ENCODE measurements at regions not wholly inside any gene's neighbourhood (a gene's known extent, or its start where the extent isn't known, plus 50 kb on each side); places are given as distances from the start of the nearest gene placed in this dataset.

DNA sequence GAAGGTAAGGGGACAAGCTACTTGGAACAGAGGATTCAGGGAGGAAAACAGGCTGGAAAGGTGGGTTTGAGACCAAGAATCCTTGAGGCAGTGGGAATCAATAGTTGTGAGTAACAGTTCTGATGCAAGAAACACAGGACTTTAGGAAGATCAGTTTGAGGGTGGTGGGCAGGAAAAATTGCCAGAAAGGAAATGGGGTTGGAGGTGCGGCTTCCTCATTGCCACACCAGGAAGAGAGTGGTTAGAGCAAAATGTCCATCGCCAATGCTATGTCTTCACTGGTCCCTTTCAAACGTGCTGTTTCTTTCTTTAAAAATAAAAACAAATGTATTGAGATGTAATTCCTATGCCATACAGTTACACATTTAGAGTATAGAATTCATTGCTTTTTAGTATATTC, 57.1 kb upstream of the NOCT start:
- Histone ChIP-seq H2AFZ (ENCODE audit: low read length) (peak overlapping the region; percentile 75), H3K9ac (ENCODE audit: low read depth, low read length, poor library complexity, severe bottlenecking) (no peak overlapping the region), H4K20me1 (ENCODE audit: insufficient read depth, low read length, poor library complexity, severe bottlenecking) (no peaks in the 10 kb centered on the region), H3K36me3 (ENCODE audit: insufficient read depth, low read length) (no peaks in the 10 kb centered on the region), H3K9me3 (ENCODE audit: insufficient read depth, low read depth, low read length) (no peaks in the 10 kb centered on the region), H3K4me2 (ENCODE audit: low read depth, low read length, poor library complexity, severe bottlenecking) (peak overlapping the region; percentile 34), H3K9me2 (replicated peaks; ENCODE audit: low read depth, low read length) (no peaks in the 10 kb centered on the region), H3K79me2 (ENCODE audit: insufficient read depth, low read length) (no peaks in the 10 kb centered on the region), H3F3A (ENCODE audit: low read depth) (no peaks in the 10 kb centered on the region), H3K27me3 (ENCODE audit: insufficient read depth, low read length, poor library complexity, severe bottlenecking) (no peaks in the 10 kb centered on the region), H3K4me3 (ENCODE audit: low read length, poor library complexity, severe bottlenecking) (peak overlapping the region; percentile 31), H3K4me1 (ENCODE audit: insufficient read depth, low read length, poor library complexity, severe bottlenecking) (peaks cover 11% of the 10 kb centered on the region)
- TF ChIP-seq, protein P1, sequence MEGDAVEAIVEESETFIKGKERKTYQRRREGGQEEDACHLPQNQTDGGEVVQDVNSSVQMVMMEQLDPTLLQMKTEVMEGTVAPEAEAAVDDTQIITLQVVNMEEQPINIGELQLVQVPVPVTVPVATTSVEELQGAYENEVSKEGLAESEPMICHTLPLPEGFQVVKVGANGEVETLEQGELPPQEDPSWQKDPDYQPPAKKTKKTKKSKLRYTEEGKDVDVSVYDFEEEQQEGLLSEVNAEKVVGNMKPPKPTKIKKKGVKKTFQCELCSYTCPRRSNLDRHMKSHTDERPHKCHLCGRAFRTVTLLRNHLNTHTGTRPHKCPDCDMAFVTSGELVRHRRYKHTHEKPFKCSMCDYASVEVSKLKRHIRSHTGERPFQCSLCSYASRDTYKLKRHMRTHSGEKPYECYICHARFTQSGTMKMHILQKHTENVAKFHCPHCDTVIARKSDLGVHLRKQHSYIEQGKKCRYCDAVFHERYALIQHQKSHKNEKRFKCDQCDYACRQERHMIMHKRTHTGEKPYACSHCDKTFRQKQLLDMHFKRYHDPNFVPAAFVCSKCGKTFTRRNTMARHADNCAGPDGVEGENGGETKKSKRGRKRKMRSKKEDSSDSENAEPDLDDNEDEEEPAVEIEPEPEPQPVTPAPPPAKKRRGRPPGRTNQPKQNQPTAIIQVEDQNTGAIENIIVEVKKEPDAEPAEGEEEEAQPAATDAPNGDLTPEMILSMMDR (conservative IDR thresholded peaks at IDR 0.05; ENCODE audit: low read length) = no peak
- TF ChIP-seq EZH2phosphoT487 (IDR thresholded peaks at IDR 0.05; ENCODE audit: borderline replicate concordance) = no peak

- no peak overlapping the region for H2AFZ ChIP-seq (ENCODE audit: low read length)
- H3F3A ChIP-seq (ENCODE audit: low read depth) = no peaks in the 10 kb centered on the region
- H3K9ac ChIP-seq (ENCODE audit: low read depth, low read length, poor library complexity, severe bottlenecking) = no peak overlapping the region
- H4K20me1 ChIP-seq (ENCODE audit: insufficient read depth, low read length, poor library complexity, severe bottlenecking) = no peaks in the 10 kb centered on the region
- no peak for TF ChIP-seq EZH2phosphoT487 (IDR thresholded peaks at IDR 0.05; ENCODE audit: borderline replicate concordance)
- TF ChIP-seq, protein P1 (conservative IDR thresholded peaks at IDR 0.05; ENCODE audit: low read length) = no peak
- no peaks in the 10 kb centered on the region for H3K9me3 ChIP-seq (ENCODE audit: insufficient read depth, low read depth, low read length)
- no peak overlapping the region for H3K4me2 ChIP-seq (ENCODE audit: low read depth, low read length, poor library complexity, severe bottlenecking)
- H3K79me2 ChIP-seq (ENCODE audit: insufficient read depth, low read length) = no peaks in the 10 kb centered on the region
- no peaks in the 10 kb centered on the region for H3K27me3 ChIP-seq (ENCODE audit: insufficient read depth, low read length, poor library complexity, severe bottlenecking)
- H3K36me3 ChIP-seq (ENCODE audit: insufficient read depth, low read length) = no peaks in the 10 kb centered on the region
- H3K4me1 ChIP-seq (ENCODE audit: insufficient read depth, low read length, poor library complexity, severe bottlenecking) = peaks cover 11% of the 10 kb centered on the region
- no peaks in the 10 kb centered on the region for H3K9me2 ChIP-seq (replicated peaks; ENCODE audit: low read depth, low read length)
- H3K4me3 ChIP-seq (ENCODE audit: low read length, poor library complexity, severe bottlenecking) = no peak overlapping the region
Observed at GRCh38 chr4:138957302-138957701, 58.3 kb upstream of the NOCT start.

DNA sequence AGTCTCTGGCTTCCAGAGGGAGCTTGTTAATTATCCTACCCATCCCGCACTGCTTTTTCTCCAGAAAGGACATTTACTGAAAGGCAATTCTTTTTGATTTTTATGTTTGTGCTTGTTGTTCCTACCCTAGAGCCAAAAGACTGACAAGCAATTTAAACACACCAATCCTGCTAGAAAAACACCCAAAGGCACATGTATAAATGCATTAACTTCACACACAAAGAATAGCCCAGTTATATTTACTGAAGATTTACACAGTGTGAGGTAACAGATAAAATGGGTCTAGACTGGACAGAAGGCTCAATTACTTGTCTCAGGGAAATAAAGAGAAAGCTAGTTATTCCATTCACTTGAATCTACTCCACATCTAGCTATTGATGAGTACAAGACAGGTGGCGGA, 61.2 kb upstream of the NOCT start:
- H3K9ac ChIP-seq (ENCODE audit: low read depth, low read length, poor library complexity, severe bottlenecking) = no peak overlapping the region

More for the DNA sequence above, 61.2 kb upstream of the NOCT start:
- TF ChIP-seq, protein P1 (conservative IDR thresholded peaks at IDR 0.05; ENCODE audit: low read length) = no peak
- TF ChIP-seq EZH2phosphoT487 (IDR thresholded peaks at IDR 0.05; ENCODE audit: borderline replicate concordance) = no peak
- Histone ChIP-seq H3K27me3 (ENCODE audit: insufficient read depth, low read length, poor library complexity, severe bottlenecking) (no peaks in the 10 kb centered on the region), H3K4me2 (ENCODE audit: low read depth, low read length, poor library complexity, severe bottlenecking) (no peak overlapping the region), H3K4me1 (ENCODE audit: insufficient read depth, low read length, poor library complexity, severe bottlenecking) (peaks cover 11% of the 10 kb centered on the region), H4K20me1 (ENCODE audit: insufficient read depth, low read length, poor library complexity, severe bottlenecking) (no peaks in the 10 kb centered on the region), H3K4me3 (ENCODE audit: low read length, poor library complexity, severe bottlenecking) (no peak overlapping the region), H2AFZ (ENCODE audit: low read length) (0 out of 2 replicates have a peak overlapping the region, but pooled peaks have one; percentile 25), H3F3A (ENCODE audit: low read depth) (no peaks in the 10 kb centered on the region), H3K36me3 (ENCODE audit: insufficient read depth, low read length) (no peaks in the 10 kb centered on the region), H3K79me2 (ENCODE audit: insufficient read depth, low read length) (no peaks in the 10 kb centered on the region), H3K9me3 (ENCODE audit: insufficient read depth, low read depth, low read length) (no peaks in the 10 kb centered on the region), H3K9me2 (replicated peaks; ENCODE audit: low read depth, low read length) (no peaks in the 10 kb centered on the region)
